GM18517 (cell line): ENCODE measurements at regions not wholly inside any gene's neighbourhood (a gene's known extent, or its start where the extent isn't known, plus 50 kb on each side); places are given as distances from the start of the nearest gene placed in this dataset.
"Not testable (repeated sequence)": the region's sequence is repeated elsewhere in the genome, so short reads cannot be mapped to it uniquely, and the experiment has no call there.

Source experiments
- ATAC-seq: cut with Tn5 transposase; IDR thresholded peaks from one replicate; pipeline ENCODE4 v1.9.1; 2021; ENCODE audit warnings: mild to moderate bottlenecking, moderate library complexity; ENCODE audit not compliant: unreplicated experiment

GRCh38 chr1:66455446-66455845 is 78.5 kb upstream of the SGIP1 start:
- ATAC-seq, result no peak

GRCh38 chr1:66460776-66461175 is 73.2 kb upstream of the SGIP1 start:
- no peak for ATAC-seq

GRCh38 chr1:66462313-66462712 is 71.6 kb upstream of the SGIP1 start:
- ATAC-seq, result no peak

GRCh38 chr1:66464351-66464750 is 69.6 kb upstream of the SGIP1 start:
- no peak for ATAC-seq

GRCh38 chr1:66464802-66465201 is 69.2 kb upstream of the SGIP1 start:
- ATAC-seq, result no peak

GRCh38 chr1:66466695-66467094 is 67.3 kb upstream of the SGIP1 start:
- ATAC-seq, result not testable (repeated sequence)

GRCh38 chr1:66468722-66469121 is 65.2 kb upstream of the SGIP1 start:
- no peak for ATAC-seq

GRCh38 chr1:66475940-66476339 is 58.0 kb upstream of the SGIP1 start:
- no peak for ATAC-seq

GRCh38 chr1:66476774-66477173 is 57.2 kb upstream of the SGIP1 start:
- ATAC-seq, result no peak

- ATAC-seq, result no peak
These were observed 55.8 kb upstream of the SGIP1 start for GRCh38 chr1:66478116-66478515.

- no peak for ATAC-seq
These were observed 53.8 kb upstream of the SGIP1 start for GRCh38 chr1:66480162-66480561.

- ATAC-seq, result not testable (repeated sequence)
These were observed 52.7 kb upstream of the SGIP1 start for GRCh38 chr1:66481215-66481614.
